ENCODE measurements at regions not wholly inside any gene's neighbourhood (a gene's known extent, or its start where the extent isn't known, plus 50 kb on each side); places are given as distances from the start of the nearest gene placed in this dataset.
"Not testable (repeated sequence)": the region's sequence is repeated elsewhere in the genome, so short reads cannot be mapped to it uniquely, and the experiment has no call there.

DNA sequence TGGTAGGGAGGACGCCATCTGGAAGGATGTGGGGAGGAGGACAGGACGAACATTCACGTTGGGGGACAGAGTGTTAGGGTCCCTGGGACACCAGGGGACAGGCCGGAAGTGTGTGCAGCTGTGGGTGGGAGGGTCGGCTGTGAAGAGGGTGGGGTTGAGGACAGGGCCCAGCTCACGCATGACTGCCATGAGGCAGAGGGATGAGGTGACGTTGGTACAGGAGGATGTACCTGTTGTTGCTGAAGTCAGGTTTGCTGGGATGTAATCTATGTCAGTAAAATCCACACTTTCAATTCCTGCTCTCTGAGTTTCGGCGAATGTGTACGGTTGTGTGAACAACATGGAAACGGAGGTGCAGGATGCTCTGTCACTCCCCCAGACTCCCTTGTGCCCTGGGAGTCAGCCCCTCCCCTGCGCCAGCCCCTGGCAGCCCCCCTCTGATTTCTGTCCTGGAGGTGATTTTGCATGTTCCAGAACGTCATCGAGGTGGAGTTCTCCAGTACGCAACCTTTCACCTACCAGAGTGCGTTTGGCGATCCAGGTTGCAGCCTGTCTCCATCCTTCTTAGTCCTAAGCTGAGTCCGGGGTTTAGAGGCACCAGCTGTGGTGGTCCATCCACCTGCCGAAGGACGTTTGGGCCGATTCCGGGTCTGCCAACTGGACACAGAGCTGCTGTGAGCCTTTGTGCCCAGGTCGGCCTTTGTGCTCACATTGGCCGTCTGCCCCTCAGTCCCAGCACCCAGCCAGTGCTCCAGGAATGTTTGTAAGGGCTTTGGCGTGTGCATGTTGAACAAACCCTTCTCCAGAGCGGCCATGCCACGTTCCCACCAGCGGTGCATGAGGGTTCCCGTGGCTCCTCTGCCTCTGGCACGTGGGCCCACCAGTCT is 203.2 kb downstream of the NPIPB11 start:
- not testable (repeated sequence) for TF ChIP-seq POLR2AphosphoS5, POLR2A (IDR thresholded peaks at IDR 0.05; ENCODE audit: low read depth, low read length)

Measured in GM12892 (cell line).